ENCODE measurements at regions not wholly inside any gene's neighbourhood (a gene's known extent, or its start where the extent isn't known, plus 50 kb on each side); places are given as distances from the start of the nearest gene placed in this dataset.
"Not testable (repeated sequence)": the region's sequence is repeated elsewhere in the genome, so short reads cannot be mapped to it uniquely, and the experiment has no call there.

- not testable (repeated sequence) for H2BK5ac ChIP-seq (ENCODE audit: low read depth, low read length); H3K36me3 ChIP-seq (ENCODE audit: control insufficient read depth in 2 of 4, insufficient read depth in 4 of 4, low read length in 3 of 4); H3K4me2 ChIP-seq (ENCODE audit: insufficient read depth in 1 of 2, low read depth in 2 of 2, low read length in 2 of 2); H3K4me1 ChIP-seq (replicated peaks in 1 of 4; ENCODE audit: control insufficient read depth in 3 of 4, insufficient read depth in 4 of 4, low read length in 3 of 4); H3K56ac ChIP-seq (replicated peaks; ENCODE audit: insufficient read length, low read depth, low read length); H3K4ac ChIP-seq (replicated peaks; ENCODE audit: insufficient read length, low read depth, low read length); H3K79me1 ChIP-seq (ENCODE audit: low read depth, low read length); H2BK15ac ChIP-seq (ENCODE audit: low read length); H2AFZ ChIP-seq (ENCODE audit: low read length); H2BK20ac ChIP-seq (ENCODE audit: low read length); H3K79me2 ChIP-seq (ENCODE audit: control insufficient read depth in 1 of 2, insufficient read depth in 2 of 2, low read length in 2 of 2); H3K27ac ChIP-seq (ENCODE audit: low read depth, low read length); H3K18ac ChIP-seq (ENCODE audit: extremely low read depth, low read length); H3K9me3 ChIP-seq (ENCODE audit: insufficient read depth in 2 of 2, low read depth in 1 of 2, low read length in 1 of 2); H3K23me2 ChIP-seq (ENCODE audit: low read depth, low read length); H3K27me3 ChIP-seq (replicated peaks in 1 of 4; ENCODE audit: control insufficient read depth in 3 of 4, extremely low read depth in 1 of 4, insufficient read depth in 3 of 4, low read length in 3 of 4); H3K23ac ChIP-seq (ENCODE audit: insufficient read length); H4K91ac ChIP-seq (replicated peaks; ENCODE audit: insufficient read length, low read length); H3K9ac ChIP-seq (replicated peaks in 1 of 4; ENCODE audit: extremely low read depth in 1 of 4, low read depth in 3 of 4, low read length in 3 of 4); H4K8ac ChIP-seq (ENCODE audit: extremely low read depth, insufficient read depth, low read length); H3K4me3 ChIP-seq (ENCODE audit: extremely low read depth in 1 of 4, insufficient read depth in 2 of 4, low read depth in 3 of 4, low read length in 4 of 4); H2BK120ac ChIP-seq (replicated peaks; ENCODE audit: low read depth, low read length); H3K14ac ChIP-seq (ENCODE audit: insufficient read length); H2AK5ac ChIP-seq (ENCODE audit: low read depth, low read length); H4K5ac ChIP-seq (ENCODE audit: insufficient read length, low read depth, low read length); H2BK12ac ChIP-seq (ENCODE audit: low read depth, low read length); H4K20me1 ChIP-seq (replicated peaks in 1 of 2; ENCODE audit: control insufficient read depth in 1 of 2, insufficient read depth in 2 of 2, low read length in 2 of 2)
- ChIA-PET CTCF (ENCODE audit: partially characterized antibody) (interaction anchor here (0.8 to 2.8 kb wide), 26 partner anchors 10 to 719 kb away, joined by 3 to 27 read pairs (median 4); no protein-coding TSS in a partner anchor), POLR2A (ENCODE audit: partially characterized antibody) (interaction anchor here (0.5 to 1.1 kb wide), 3 partner anchors 13 to 1282 kb away, joined by 3 read pairs; no protein-coding TSS in a partner anchor)
- FAIRE-seq (peak; percentile 95), DNase-seq (ENCODE audit: low read depth in 1 of 2, low spot score in 2 of 2) (peak; percentile 17 to 53)
- TF ChIP-seq CTCF (IDR thresholded peaks at IDR 0.05; ENCODE audit: control extremely low read depth in 1 of 3, insufficient read depth in 1 of 3, low read depth in 1 of 3, low read length in 3 of 3): peak; percentile 40 to 83 (median 75)
- 0 out of 2 replicates have a peak, but pooled peaks have one; percentile 17 for TF ChIP-seq YY1 (IDR thresholded peaks at IDR 0.05; ENCODE audit: low read depth, low read length)
- peak; percentile 85 to 86 for TF ChIP-seq RAD21 (IDR thresholded peaks at IDR 0.05 in 1 of 2, conservative IDR thresholded peaks at IDR 0.05 in 1 of 2; ENCODE audit: low read depth in 2 of 2, low read length in 2 of 2)
- 81% methylated on average over 6 of the region's 6 CpGs; no CpG with 5 or more reads in 1 of the 2 experiments for WGBS, 2 experiments (ENCODE audit: extremely low coverage in 1 of 2, insufficient coverage in 1 of 2, insufficient read length in 1 of 2, insufficient replicate concordance in 2 of 2, low coverage in 1 of 2, low lambda C conversion rate in 2 of 2, missing lambda C conversion rate in 1 of 2)
Observed at GRCh38 chr15:47912910-47913309, 195.6 kb downstream of the SEMA6D start.
